HUDEP-2 (cell line): ENCODE measurements at regions not wholly inside any gene's neighbourhood (a gene's known extent, or its start where the extent isn't known, plus 50 kb on each side); places are given as distances from the start of the nearest gene placed in this dataset.

ENCODE experiments used
- DNase-seq, 76 experiments: peaks; one replicate each; lab custom pipeline; 2025; ENCODE audit not compliant: unreplicated experiment in 76 of 76; lab: John Stamatoyannopoulos, UW

GRCh38 chr4:24369507-24370029 is 214.8 kb downstream of the DHX15 start:
- no peak for DNase-seq

- no peak for DNase-seq
Measured at GRCh38 chr4:24368801-24369200, 215.6 kb downstream of the DHX15 start.

GRCh38 chr4:24364852-24365251 is 219.5 kb downstream of the DHX15 start:
- no peak for DNase-seq

GRCh38 chr4:24364249-24364648 is 220.1 kb downstream of the DHX15 start:
- DNase-seq = no peak

GRCh38 chr4:24363751-24364150 is 220.6 kb downstream of the DHX15 start:
- DNase-seq = no peak

GRCh38 chr4:24352112-24352511 is 232.2 kb downstream of the DHX15 start:
- no peak for DNase-seq

GRCh38 chr4:24349168-24349996 is 235.0 kb downstream of the DHX15 start:
- DNase-seq = peak in 1 of 76 experiments; percentile 1

GRCh38 chr4:24339260-24339659 is 245.1 kb downstream of the DHX15 start:
- DNase-seq = no peak

- no peak for DNase-seq
Measured at GRCh38 chr4:24337451-24338190, 246.7 kb downstream of the DHX15 start.

GRCh38 chr4:24335616-24336015 is 248.7 kb downstream of the DHX15 start:
- DNase-seq = no peak

GRCh38 chr4:24334906-24335305 is 249.4 kb downstream of the DHX15 start:
- DNase-seq = no peak

- DNase-seq = no peak
Measured at GRCh38 chr4:24330573-24330972, 253.8 kb downstream of the DHX15 start.

- DNase-seq = no peak
Measured at GRCh38 chr4:24330172-24330571, 254.2 kb downstream of the DHX15 start.

- no peak for DNase-seq
Measured at GRCh38 chr4:24328711-24329110, 255.6 kb downstream of the DHX15 start.

- DNase-seq = no peak
Measured at GRCh38 chr4:24328310-24328709, 256.0 kb downstream of the DHX15 start.

- DNase-seq = no peak
Measured at GRCh38 chr4:24322995-24323394, 261.4 kb downstream of the DHX15 start.

GRCh38 chr4:24322511-24322910 is 261.8 kb downstream of the DHX15 start:
- no peak for DNase-seq

- DNase-seq = no peak
Measured at GRCh38 chr4:24321616-24322015, 262.7 kb downstream of the DHX15 start.

GRCh38 chr4:24321131-24321530 is 263.2 kb downstream of the DHX15 start:
- no peak for DNase-seq

- DNase-seq = no peak
Measured at GRCh38 chr4:24319387-24319786, 265.0 kb downstream of the DHX15 start.

GRCh38 chr4:24315056-24315455 is 269.3 kb downstream of the DHX15 start:
- no peak for DNase-seq
